Hematopoietic multipotent progenitor cell treated with erythropoietin and hydrocortisone succinate and interleukin-3 and kit ligand, for 4 days (in vitro differentiated cells): ENCODE measurements at regions not wholly inside any gene's neighbourhood (a gene's known extent, or its start where the extent isn't known, plus 50 kb on each side); places are given as distances from the start of the nearest gene placed in this dataset.
A peak's percentile ranks its signal among the peaks of the same experiment; 100 is the strongest.
"Not testable (repeated sequence)": the region's sequence is repeated elsewhere in the genome, so short reads cannot be mapped to it uniquely, and the experiment has no call there.

ENCODE experiments used
- DNase-seq: peaks from one replicate; pipeline ENCODE4 v3.0.0-alpha.2; 2015

- DNase-seq: no peak
Measured at GRCh38 chr1:72481420-72481970, 199.2 kb upstream of the NEGR1 start.

- no peak for DNase-seq
Measured at GRCh38 chr1:72466376-72466775, 184.0 kb upstream of the NEGR1 start.

- no peak for DNase-seq
Measured at GRCh38 chr1:72462186-72462905, 180.0 kb upstream of the NEGR1 start.

GRCh38 chr1:72442262-72442661 lies 159.9 kb upstream of the NEGR1 start:
- DNase-seq: no peak

GRCh38 chr1:72439036-72439435 lies 156.7 kb upstream of the NEGR1 start:
- DNase-seq: no peak

- no peak for DNase-seq
Measured at GRCh38 chr1:72438270-72438669, 155.9 kb upstream of the NEGR1 start.

GRCh38 chr1:72435025-72435424 lies 152.7 kb upstream of the NEGR1 start:
- DNase-seq: no peak

GRCh38 chr1:72434070-72434469 lies 151.7 kb upstream of the NEGR1 start:
- DNase-seq: no peak

GRCh38 chr1:72433591-72433990 lies 151.3 kb upstream of the NEGR1 start:
- no peak for DNase-seq

GRCh38 chr1:72432645-72433267 lies 150.4 kb upstream of the NEGR1 start:
- no peak for DNase-seq

- DNase-seq: no peak
Measured at GRCh38 chr1:72431810-72432209, 149.5 kb upstream of the NEGR1 start.

- not testable (repeated sequence) for DNase-seq
Measured at GRCh38 chr1:72428276-72428675, 145.9 kb upstream of the NEGR1 start.

GRCh38 chr1:72419229-72419628 lies 136.9 kb upstream of the NEGR1 start:
- DNase-seq: no peak

- DNase-seq: no peak
Measured at GRCh38 chr1:72412286-72412685, 129.9 kb upstream of the NEGR1 start.

- DNase-seq: no peak
Measured at GRCh38 chr1:72399807-72400206, 117.5 kb upstream of the NEGR1 start.

- peak; percentile 22 for DNase-seq
Measured at GRCh38 chr1:72397786-72398185, 115.4 kb upstream of the NEGR1 start.

GRCh38 chr1:72394457-72394856 lies 112.1 kb upstream of the NEGR1 start:
- DNase-seq: no peak

- DNase-seq: no peak
Measured at GRCh38 chr1:72379072-72379471, 96.7 kb upstream of the NEGR1 start.

- DNase-seq: no peak
Measured at GRCh38 chr1:72375226-72375625, 92.9 kb upstream of the NEGR1 start.

- peak; percentile 9 for DNase-seq
Measured at GRCh38 chr1:72371259-72372035, 89.1 kb upstream of the NEGR1 start.

GRCh38 chr1:72370836-72371235 lies 88.5 kb upstream of the NEGR1 start:
- DNase-seq: not testable (repeated sequence)

- no peak for DNase-seq
Measured at GRCh38 chr1:72369069-72369757, 86.9 kb upstream of the NEGR1 start.

GRCh38 chr1:72366466-72366865 lies 84.1 kb upstream of the NEGR1 start:
- DNase-seq: peak; percentile 86
